Neural crest cell (in vitro differentiated cells): ENCODE measurements at regions not wholly inside any gene's neighbourhood (a gene's known extent, or its start where the extent isn't known, plus 50 kb on each side); places are given as distances from the start of the nearest gene placed in this dataset.
"Not testable (repeated sequence)": the region's sequence is repeated elsewhere in the genome, so short reads cannot be mapped to it uniquely, and the experiment has no call there.

Experiments
- DNase-seq: peaks from one replicate; pipeline ENCODE4 v3.0.0; 2021; ENCODE audit warnings: low read depth, mixed read lengths, low spot score
- H3K27ac Mint-ChIP-seq: one replicate; pipeline ENCODE4 v1.8.0; 2021; ENCODE audit warnings: mild to moderate bottlenecking, mixed read lengths; ENCODE audit not compliant: unreplicated experiment
- H3K27me3 Mint-ChIP-seq: 2 replicates; pipeline ENCODE4 v1.8.0; 2021; ENCODE audit warnings: low read depth, mild to moderate bottlenecking, mixed read lengths
- H3K36me3 Mint-ChIP-seq: 2 replicates; pipeline ENCODE4 v1.8.0; 2021; ENCODE audit warnings: low read depth, mild to moderate bottlenecking, mixed read lengths
- H3K4me1 Mint-ChIP-seq: 2 replicates; pipeline ENCODE4 v1.8.0; 2021; ENCODE audit warnings: mixed read lengths
- H3K4me3 Mint-ChIP-seq: one replicate; pipeline ENCODE4 v1.8.0; 2021; ENCODE audit warnings: mild to moderate bottlenecking, mixed read lengths
- H3K9me3 Mint-ChIP-seq: 2 replicates; pipeline ENCODE4 v1.8.0; 2021; ENCODE audit warnings: mixed read lengths
- CTCF ChIP-seq: fragments of 200-600 bp; sonication (generic); conservative IDR thresholded peaks from 2 replicates; pipeline ENCODE4 v1.5.0; 2021; ENCODE audit warnings: antibody characterized with exemption, mild to moderate bottlenecking

- no peak for TF ChIP-seq CTCF
- peaks cover 2% of the 10 kb centered on the region for H3K9me3 Mint-ChIP-seq
- no peak overlapping the region for H3K4me3 Mint-ChIP-seq
- H3K4me1 Mint-ChIP-seq = peaks cover 15% of the 10 kb centered on the region
- no peak for DNase-seq
- no peak overlapping the region for H3K27ac Mint-ChIP-seq
- H3K36me3 Mint-ChIP-seq = no peaks in the 10 kb centered on the region
- no peaks in the 10 kb centered on the region for H3K27me3 Mint-ChIP-seq
Measured at GRCh38 chr10:6833458-6834011, 253.5 kb upstream of the PRKCQ start.

- H3K9me3 Mint-ChIP-seq, H3K27ac Mint-ChIP-seq, DNase-seq, H3K4me3 Mint-ChIP-seq, H3K36me3 Mint-ChIP-seq, H3K27me3 Mint-ChIP-seq: not testable (repeated sequence)
- H3K4me1 Mint-ChIP-seq = peaks cover 15% of the 10 kb centered on the region
Measured at GRCh38 chr10:6830981-6831380, 250.9 kb upstream of the PRKCQ start.

DNA sequence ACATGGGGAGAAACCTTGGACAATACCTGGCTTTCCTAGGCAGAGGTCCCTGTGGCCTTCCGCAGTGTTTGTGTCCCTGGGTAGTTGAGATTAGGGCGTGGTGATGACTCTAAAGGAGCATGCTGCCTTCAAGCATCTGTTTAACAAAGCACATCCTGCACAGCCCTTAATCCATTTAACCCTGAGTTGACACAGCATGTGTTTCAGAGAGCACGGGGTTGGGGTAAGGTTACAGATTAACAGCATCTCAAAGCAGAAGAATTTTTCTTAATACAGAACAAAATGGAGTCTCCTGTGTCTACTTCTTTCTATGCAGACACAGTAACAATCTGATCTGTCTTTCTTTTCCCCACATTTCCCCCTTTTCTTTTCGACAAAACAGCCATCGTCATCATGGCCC lies 244.7 kb upstream of the PRKCQ start:
- not testable (repeated sequence) for H3K9me3 Mint-ChIP-seq, H3K27ac Mint-ChIP-seq, H3K4me3 Mint-ChIP-seq, H3K36me3 Mint-ChIP-seq, H3K27me3 Mint-ChIP-seq, DNase-seq, H3K4me1 Mint-ChIP-seq

DNA sequence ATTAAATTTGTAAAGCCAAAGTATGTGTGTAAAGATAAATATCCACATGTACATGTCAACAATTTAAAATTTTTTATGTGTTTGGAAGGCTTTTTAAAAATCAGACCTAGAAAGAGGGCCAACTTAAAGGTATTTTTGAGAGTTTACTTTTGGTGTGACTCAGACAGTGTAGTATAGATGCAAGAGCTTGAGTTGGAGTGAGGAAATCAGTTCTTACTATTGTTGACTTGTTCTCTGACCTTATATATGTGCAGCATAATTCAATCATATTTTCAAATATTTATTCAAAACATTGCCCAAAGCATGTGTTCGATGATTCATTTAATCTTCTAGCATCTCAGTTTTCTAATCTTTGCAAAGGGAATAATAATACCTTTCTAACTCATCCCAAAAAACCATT lies 243.7 kb upstream of the PRKCQ start:
- Mint-ChIP-seq H3K27me3 (no peaks in the 10 kb centered on the region), H3K4me1 (no peaks in the 10 kb centered on the region), H3K4me3 (no peak overlapping the region), H3K27ac (no peak overlapping the region), H3K9me3 (no peaks in the 10 kb centered on the region), H3K36me3 (no peaks in the 10 kb centered on the region)
- TF ChIP-seq CTCF = no peak
- no peak for DNase-seq

GRCh38 chr10:6819301-6819700 lies 239.2 kb upstream of the PRKCQ start:
- H3K27ac Mint-ChIP-seq = no peak overlapping the region
- H3K4me1 Mint-ChIP-seq = no peaks in the 10 kb centered on the region
- no peaks in the 10 kb centered on the region for H3K27me3 Mint-ChIP-seq
- H3K4me3 Mint-ChIP-seq = no peak overlapping the region
- DNase-seq = no peak
- H3K36me3 Mint-ChIP-seq = no peaks in the 10 kb centered on the region
- H3K9me3 Mint-ChIP-seq = no peaks in the 10 kb centered on the region
- TF ChIP-seq CTCF = no peak

GRCh38 chr10:6817770-6818169 lies 237.7 kb upstream of the PRKCQ start:
- Mint-ChIP-seq H3K4me3 (no peak overlapping the region), H3K36me3 (no peaks in the 10 kb centered on the region), H3K27me3 (no peaks in the 10 kb centered on the region), H3K4me1 (no peaks in the 10 kb centered on the region), H3K9me3 (no peaks in the 10 kb centered on the region), H3K27ac (no peak overlapping the region)
- no peak for DNase-seq
- TF ChIP-seq CTCF = no peak

- Mint-ChIP-seq H3K4me1 (no peaks in the 10 kb centered on the region), H3K4me3 (no peak overlapping the region), H3K36me3 (no peaks in the 10 kb centered on the region), H3K27ac (no peak overlapping the region), H3K9me3 (no peaks in the 10 kb centered on the region), H3K27me3 (no peaks in the 10 kb centered on the region)
- no peak for TF ChIP-seq CTCF
- no peak for DNase-seq
Measured at GRCh38 chr10:6815346-6815745, 235.3 kb upstream of the PRKCQ start.
